ENCODE measurements at regions not wholly inside any gene's neighbourhood (a gene's known extent, or its start where the extent isn't known, plus 50 kb on each side); places are given as distances from the start of the nearest gene placed in this dataset.

- no peak overlapping the region for H3K27ac ChIP-seq (ENCODE audit: insufficient read depth, low read length)
- no peak overlapping the region for H2AK9ac ChIP-seq (replicated peaks; ENCODE audit: low read depth, low read length, poor library complexity)
- DNase-seq (no peak), ATAC-seq (ENCODE audit: low read depth) (no peak)
- H3K79me1 ChIP-seq (ENCODE audit: low read depth in 1 of 2, low read length in 2 of 2), result no peaks in the 10 kb centered on the region
- H3K14ac ChIP-seq (replicated peaks; ENCODE audit: low read depth, low read length), result no peak overlapping the region
- H3K4me1 ChIP-seq (ENCODE audit: control insufficient read depth, insufficient read depth, low read length), result no peaks in the 10 kb centered on the region
- no peak overlapping the region for H3K4ac ChIP-seq (ENCODE audit: low read depth, low read length)
- TF ChIP-seq MAZ (IDR thresholded peaks at IDR 0.05; ENCODE audit: borderline replicate concordance, low read depth, low read length), result no peak
- TF ChIP-seq MXI1 (IDR thresholded peaks at IDR 0.05; ENCODE audit: borderline replicate concordance, low read depth, low read length), result no peak
- no peak for TF ChIP-seq RAD21 (IDR thresholded peaks at IDR 0.05; ENCODE audit: low read length)
- no peak for TF ChIP-seq NFE2L2 (IDR thresholded peaks at IDR 0.05; ENCODE audit: low read depth, low read length)
- TF ChIP-seq POLR2A (IDR thresholded peaks at IDR 0.05; ENCODE audit: low read depth, low read length), result no peak
- TF ChIP-seq, protein P1, sequence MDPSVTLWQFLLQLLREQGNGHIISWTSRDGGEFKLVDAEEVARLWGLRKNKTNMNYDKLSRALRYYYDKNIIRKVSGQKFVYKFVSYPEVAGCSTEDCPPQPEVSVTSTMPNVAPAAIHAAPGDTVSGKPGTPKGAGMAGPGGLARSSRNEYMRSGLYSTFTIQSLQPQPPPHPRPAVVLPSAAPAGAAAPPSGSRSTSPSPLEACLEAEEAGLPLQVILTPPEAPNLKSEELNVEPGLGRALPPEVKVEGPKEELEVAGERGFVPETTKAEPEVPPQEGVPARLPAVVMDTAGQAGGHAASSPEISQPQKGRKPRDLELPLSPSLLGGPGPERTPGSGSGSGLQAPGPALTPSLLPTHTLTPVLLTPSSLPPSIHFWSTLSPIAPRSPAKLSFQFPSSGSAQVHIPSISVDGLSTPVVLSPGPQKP (IDR thresholded peaks at IDR 0.05; ENCODE audit: borderline replicate concordance, low read depth, low read length), result no peak
- TF ChIP-seq RCOR1 (IDR thresholded peaks at IDR 0.05; ENCODE audit: insufficient replicate concordance, low read length), result no peak
- no peak for TF ChIP-seq RFX5 (IDR thresholded peaks at IDR 0.05; ENCODE audit: low read depth, low read length)
- TF ChIP-seq FOS (IDR thresholded peaks at IDR 0.05; ENCODE audit: low read depth, low read length), result no peak
- no peak for TF ChIP-seq SMC3 (IDR thresholded peaks at IDR 0.05; ENCODE audit: low read depth, low read length)
- no peak for TF ChIP-seq USF2 (IDR thresholded peaks at IDR 0.05; ENCODE audit: low read depth, low read length)
- TF ChIP-seq BHLHE40 (IDR thresholded peaks at IDR 0.05; ENCODE audit: low read depth, low read length), result no peak
- no peak for TF ChIP-seq MAFK (IDR thresholded peaks at IDR 0.05; ENCODE audit: low read depth, low read length)
- TF ChIP-seq CEBPB (IDR thresholded peaks at IDR 0.05; ENCODE audit: low read depth, low read length), result no peak
- TF ChIP-seq CHD1 (IDR thresholded peaks at IDR 0.05; ENCODE audit: low read depth, low read length), result no peak
- no peak for TF ChIP-seq CTCF (conservative IDR thresholded peaks at IDR 0.05; ENCODE audit: low read depth, low read length)
- H4K8ac ChIP-seq (ENCODE audit: low read depth in 2 of 2, low read length in 2 of 2), result no peak overlapping the region
- CTCF ChIA-PET, result no interaction called here
- WGBS, 2 experiments (ENCODE audit: extremely low coverage in 2 of 2, insufficient read length in 1 of 2), result 40% methylated on average over 6 of the region's 12 CpGs; no CpG with 5 or more reads in 1 of the 2 experiments
- H3K27me3 ChIP-seq (ENCODE audit: control insufficient read depth, insufficient read depth, low read length), result no peaks in the 10 kb centered on the region
- peaks cover 2% of the 10 kb centered on the region; the same call in 1 of the 2 replicates for H3K9me3 ChIP-seq (ENCODE audit: control insufficient read depth, insufficient read depth, low read length)
- H2BK5ac ChIP-seq (ENCODE audit: low read depth, low read length, poor library complexity, severe bottlenecking), result no peak overlapping the region
- H3K23ac ChIP-seq (ENCODE audit: low read depth, low read length), result no peak overlapping the region
- no peak overlapping the region for H2BK120ac ChIP-seq (ENCODE audit: low read depth, low read length)
- no peak overlapping the region for H4K5ac ChIP-seq (ENCODE audit: low read depth, low read length)
- POLR2A ChIA-PET (ENCODE audit: unreplicated experiment), result no interaction called here
- no TSS peak for BruUV-seq (replicated peaks)
- no peak overlapping the region for H2BK20ac ChIP-seq (ENCODE audit: low read depth, low read length)
- intact Hi-C loops (cut with micrococcal nuclease), result no loop called here
- no peak overlapping the region for H2AFZ ChIP-seq (replicated peaks; ENCODE audit: low read length, poor library complexity)
- H3K36me3 ChIP-seq (ENCODE audit: control insufficient read depth, insufficient read depth, low read length), result no peaks in the 10 kb centered on the region
- in situ Hi-C loops (cut with MboI; ENCODE audit: low sequenced_read_pairs), result no loop called here
- H4K20me1 ChIP-seq (ENCODE audit: insufficient read depth, low read length), result no peaks in the 10 kb centered on the region
- H3K9me1 ChIP-seq (ENCODE audit: insufficient read depth, low read length), result no peaks in the 10 kb centered on the region
- no peak overlapping the region for H3K4me2 ChIP-seq (ENCODE audit: low read depth, low read length)
- no peak overlapping the region for H3K4me3 ChIP-seq (ENCODE audit: insufficient read depth, low read depth, low read length)
- no peak overlapping the region for H2BK15ac ChIP-seq (ENCODE audit: low read depth, low read length)
- dilution Hi-C loops (cut with HindIII; ENCODE audit: low sequenced_read_pairs, unreplicated experiment), result no loop called here
- H3K18ac ChIP-seq (ENCODE audit: low read depth, low read length), result no peak overlapping the region
- no peak overlapping the region for H4K91ac ChIP-seq (ENCODE audit: insufficient read depth, low read depth, low read length)
- no peak overlapping the region for H3K56ac ChIP-seq (ENCODE audit: extremely low read depth, insufficient read depth, low read length)
- no peak overlapping the region for H3K9ac ChIP-seq (ENCODE audit: low read depth, low read length)
- no peak overlapping the region for H2AK5ac ChIP-seq (ENCODE audit: low read depth, low read length)
Measured at GRCh38 chr1:213861841-213862240, 125.9 kb upstream of the PROX1 start.

Data from IMR-90 (cell line).